HepG2 (cell line): ENCODE measurements at regions not wholly inside any gene's neighbourhood (a gene's known extent, or its start where the extent isn't known, plus 50 kb on each side); places are given as distances from the start of the nearest gene placed in this dataset.
A peak's percentile ranks its signal among the peaks of the same experiment; 100 is the strongest.

Experiments used
- ARNT2 ChIP-seq: sonication (generic); formaldehyde crosslinking; IDR thresholded peaks from 2 replicates; pipeline ENCODE4 v1.8.0; 2022; ENCODE audit warnings: mild to moderate bottlenecking, low read depth, missing genetic modification reagents, moderate library complexity
- ETV5 ChIP-seq: IDR thresholded peaks from 2 replicates; pipeline ENCODE4 v1.6.1; 2018; ENCODE audit warnings: missing biosample characterization, missing genetic modification reagents, inconsistent platforms, borderline replicate concordance
- KDM3A ChIP-seq: IDR thresholded peaks from 2 replicates; pipeline ENCODE4 v1.6.1; 2018; ENCODE audit warnings: low read depth, missing compliant biosample characterization
- KMT2A ChIP-seq: sonication (generic); formaldehyde crosslinking; IDR thresholded peaks from 2 replicates; pipeline ENCODE4 v1.4.0; 2020; ENCODE audit warnings: missing genetic modification reagents
- MLXIP ChIP-seq: sonication (generic); formaldehyde crosslinking; IDR thresholded peaks from 2 replicates; pipeline ENCODE4 v1.9.0; 2021; ENCODE audit warnings: missing genetic modification reagents, borderline replicate concordance
- MNT ChIP-seq: fragments of 450-650 bp; IDR thresholded peaks from 2 replicates; pipeline ENCODE4 v1.6.1; 2016
- POGZ ChIP-seq: sonication (generic); formaldehyde crosslinking; IDR thresholded peaks from 2 replicates; pipeline ENCODE4 v1.4.0; 2020; ENCODE audit warnings: mild to moderate bottlenecking, missing genetic modification reagents
- SRF ChIP-seq: IDR thresholded peaks from 2 replicates; pipeline ENCODE4 v1.6.1; 2011; ENCODE audit warnings: mild to moderate bottlenecking, low read depth, low read length, moderate library complexity
- TCF7 ChIP-seq: sonication (generic); IDR thresholded peaks from 2 replicates; pipeline ENCODE4 v1.6.1; 2016; ENCODE audit warnings: antibody characterized with exemption, low read depth
- ZFP90 ChIP-seq: sonication (generic); formaldehyde crosslinking; IDR thresholded peaks from 2 replicates; pipeline ENCODE4 v1.8.0; 2022; ENCODE audit warnings: missing genetic modification reagents, mild to moderate bottlenecking, inconsistent platforms, borderline replicate concordance
- ZFP91 ChIP-seq: sonication (generic); formaldehyde crosslinking; IDR thresholded peaks from 2 replicates; pipeline ENCODE4 v1.9.0; 2022; ENCODE audit warnings: missing genetic modification reagents, mild to moderate bottlenecking, borderline replicate concordance
- ZNF674 ChIP-seq: sonication (generic); formaldehyde crosslinking; IDR thresholded peaks from 2 replicates; pipeline ENCODE4 v1.5.0; 2020; ENCODE audit warnings: low read depth, mild to moderate bottlenecking, missing genetic modification reagents
- ZNF772 ChIP-seq: sonication (generic); formaldehyde crosslinking; IDR thresholded peaks from 2 replicates; pipeline ENCODE4 v1.5.0; 2020; ENCODE audit warnings: mild to moderate bottlenecking, missing genetic modification reagents
- TF ChIP-seq, protein P1 (sequence below): sonication (generic); formaldehyde crosslinking; conservative IDR thresholded peaks from 2 replicates; pipeline ENCODE4 v1.4.0; 2020; ENCODE audit warnings: missing genetic modification reagents
- TF ChIP-seq, protein P2 (sequence below): sonication (generic); formaldehyde crosslinking; IDR thresholded peaks from 2 replicates; pipeline ENCODE4 v1.4.0; 2020; ENCODE audit warnings: mild to moderate bottlenecking, missing genetic modification reagents

DNA sequence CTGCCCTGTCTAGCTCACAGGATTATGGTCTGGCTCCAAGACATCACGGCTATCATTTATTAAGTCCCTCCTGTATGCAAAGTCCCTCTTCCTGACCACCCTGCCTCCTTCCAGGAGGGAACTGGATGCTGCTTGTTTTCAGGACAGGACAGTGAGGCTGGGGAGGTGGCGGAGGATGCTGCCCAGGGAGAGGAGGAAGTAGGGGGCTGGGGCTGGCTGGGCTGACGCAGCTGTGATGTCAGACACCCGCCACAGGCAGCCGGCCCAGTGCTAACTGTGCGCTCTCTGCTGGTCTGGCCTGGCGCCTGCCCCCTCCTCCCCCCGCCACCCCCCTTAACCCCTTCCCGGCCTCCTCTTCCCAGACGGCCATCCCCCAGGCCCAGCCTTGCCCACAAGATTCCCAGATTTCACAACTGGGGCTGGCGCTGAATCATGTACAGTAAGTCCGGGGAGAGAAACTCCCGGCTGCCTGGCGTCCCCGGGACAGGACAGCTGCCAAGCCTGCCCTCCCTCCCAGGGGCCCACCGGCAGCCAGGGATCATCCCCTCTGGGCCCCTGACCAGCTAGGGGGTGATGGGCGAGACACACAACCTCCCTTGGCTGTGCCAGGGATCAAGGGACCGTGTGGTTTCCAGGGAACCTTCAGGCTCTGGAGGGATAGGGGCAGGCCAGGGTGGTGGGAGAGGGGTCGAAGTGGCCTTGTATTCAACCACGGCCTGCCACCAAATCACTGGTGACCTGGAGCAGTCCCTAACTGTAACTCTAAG, 118.1 kb downstream of the CEBPB start (continued):
- TF ChIP-seq, protein P1, sequence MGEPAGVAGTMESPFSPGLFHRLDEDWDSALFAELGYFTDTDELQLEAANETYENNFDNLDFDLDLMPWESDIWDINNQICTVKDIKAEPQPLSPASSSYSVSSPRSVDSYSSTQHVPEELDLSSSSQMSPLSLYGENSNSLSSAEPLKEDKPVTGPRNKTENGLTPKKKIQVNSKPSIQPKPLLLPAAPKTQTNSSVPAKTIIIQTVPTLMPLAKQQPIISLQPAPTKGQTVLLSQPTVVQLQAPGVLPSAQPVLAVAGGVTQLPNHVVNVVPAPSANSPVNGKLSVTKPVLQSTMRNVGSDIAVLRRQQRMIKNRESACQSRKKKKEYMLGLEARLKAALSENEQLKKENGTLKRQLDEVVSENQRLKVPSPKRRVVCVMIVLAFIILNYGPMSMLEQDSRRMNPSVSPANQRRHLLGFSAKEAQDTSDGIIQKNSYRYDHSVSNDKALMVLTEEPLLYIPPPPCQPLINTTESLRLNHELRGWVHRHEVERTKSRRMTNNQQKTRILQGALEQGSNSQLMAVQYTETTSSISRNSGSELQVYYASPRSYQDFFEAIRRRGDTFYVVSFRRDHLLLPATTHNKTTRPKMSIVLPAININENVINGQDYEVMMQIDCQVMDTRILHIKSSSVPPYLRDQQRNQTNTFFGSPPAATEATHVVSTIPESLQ: 0 out of 2 replicates have a peak, but pooled peaks have one; percentile 27
- TF ChIP-seq KDM3A (CRISPR knock-in tag) (peak; percentile 83; the same call in 1 of the 2 replicates), ETV5 (CRISPR knock-in tag) (peak; percentile 52), KMT2A (0 out of 2 replicates have a peak, but pooled peaks have one; percentile 41), ZNF772 (CRISPR knock-in tag) (peak; percentile 79), POGZ (CRISPR knock-in tag) (peak; percentile 57), MLXIP (CRISPR knock-in tag) (no peak), ARNT2 (peak; percentile 91), ZFP91 (CRISPR knock-in tag) (peak; percentile 69), ZFP90 (CRISPR knock-in tag) (no peak; the same call in none of the 2 replicates), SRF (no peak), TCF7 (no peak), MNT (no peak), ZNF674 (no peak; the same call in 1 of the 2 replicates)
- TF ChIP-seq, protein P2, sequence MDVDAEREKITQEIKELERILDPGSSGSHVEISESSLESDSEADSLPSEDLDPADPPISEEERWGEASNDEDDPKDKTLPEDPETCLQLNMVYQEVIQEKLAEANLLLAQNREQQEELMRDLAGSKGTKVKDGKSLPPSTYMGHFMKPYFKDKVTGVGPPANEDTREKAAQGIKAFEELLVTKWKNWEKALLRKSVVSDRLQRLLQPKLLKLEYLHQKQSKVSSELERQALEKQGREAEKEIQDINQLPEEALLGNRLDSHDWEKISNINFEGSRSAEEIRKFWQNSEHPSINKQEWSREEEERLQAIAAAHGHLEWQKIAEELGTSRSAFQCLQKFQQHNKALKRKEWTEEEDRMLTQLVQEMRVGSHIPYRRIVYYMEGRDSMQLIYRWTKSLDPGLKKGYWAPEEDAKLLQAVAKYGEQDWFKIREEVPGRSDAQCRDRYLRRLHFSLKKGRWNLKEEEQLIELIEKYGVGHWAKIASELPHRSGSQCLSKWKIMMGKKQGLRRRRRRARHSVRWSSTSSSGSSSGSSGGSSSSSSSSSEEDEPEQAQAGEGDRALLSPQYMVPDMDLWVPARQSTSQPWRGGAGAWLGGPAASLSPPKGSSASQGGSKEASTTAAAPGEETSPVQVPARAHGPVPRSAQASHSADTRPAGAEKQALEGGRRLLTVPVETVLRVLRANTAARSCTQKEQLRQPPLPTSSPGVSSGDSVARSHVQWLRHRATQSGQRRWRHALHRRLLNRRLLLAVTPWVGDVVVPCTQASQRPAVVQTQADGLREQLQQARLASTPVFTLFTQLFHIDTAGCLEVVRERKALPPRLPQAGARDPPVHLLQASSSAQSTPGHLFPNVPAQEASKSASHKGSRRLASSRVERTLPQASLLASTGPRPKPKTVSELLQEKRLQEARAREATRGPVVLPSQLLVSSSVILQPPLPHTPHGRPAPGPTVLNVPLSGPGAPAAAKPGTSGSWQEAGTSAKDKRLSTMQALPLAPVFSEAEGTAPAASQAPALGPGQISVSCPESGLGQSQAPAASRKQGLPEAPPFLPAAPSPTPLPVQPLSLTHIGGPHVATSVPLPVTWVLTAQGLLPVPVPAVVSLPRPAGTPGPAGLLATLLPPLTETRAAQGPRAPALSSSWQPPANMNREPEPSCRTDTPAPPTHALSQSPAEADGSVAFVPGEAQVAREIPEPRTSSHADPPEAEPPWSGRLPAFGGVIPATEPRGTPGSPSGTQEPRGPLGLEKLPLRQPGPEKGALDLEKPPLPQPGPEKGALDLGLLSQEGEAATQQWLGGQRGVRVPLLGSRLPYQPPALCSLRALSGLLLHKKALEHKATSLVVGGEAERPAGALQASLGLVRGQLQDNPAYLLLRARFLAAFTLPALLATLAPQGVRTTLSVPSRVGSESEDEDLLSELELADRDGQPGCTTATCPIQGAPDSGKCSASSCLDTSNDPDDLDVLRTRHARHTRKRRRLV (CRISPR knock-in tag): 0 out of 2 replicates have a peak, but pooled peaks have one; percentile 66
